ENCODE measurements at regions not wholly inside any gene's neighbourhood (a gene's known extent, or its start where the extent isn't known, plus 50 kb on each side); places are given as distances from the start of the nearest gene placed in this dataset.

GRCh38 chr12:70096759-70097410 is 146.3 kb upstream of the CNOT2 start:
- Histone ChIP-seq H3K4me3 (ENCODE audit: low read depth in 1 of 2, low read length in 1 of 2) (no peak overlapping the region), H3K9me3 (no peaks in the 10 kb centered on the region), H3K27me3 (no peaks in the 10 kb centered on the region), H3K27ac (no peak overlapping the region), H3K36me3 (no peaks in the 10 kb centered on the region), H3K4me1 (ENCODE audit: control insufficient read depth in 1 of 2, insufficient read depth in 1 of 2, low read depth in 1 of 2, low read length in 1 of 2) (no peaks in the 10 kb centered on the region)
- TF ChIP-seq CTCF (IDR thresholded peaks at IDR 0.05) = no peak

GRCh38 chr12:70101064-70101463 is 142.2 kb upstream of the CNOT2 start:
- Histone ChIP-seq H3K27me3 (no peaks in the 10 kb centered on the region), H3K9me3 (no peaks in the 10 kb centered on the region), H3K27ac (no peak overlapping the region), H3K36me3 (no peaks in the 10 kb centered on the region), H3K4me3 (ENCODE audit: low read depth in 1 of 2, low read length in 1 of 2) (no peak overlapping the region), H3K4me1 (ENCODE audit: control insufficient read depth in 1 of 2, insufficient read depth in 1 of 2, low read depth in 1 of 2, low read length in 1 of 2) (no peaks in the 10 kb centered on the region)
- no peak for TF ChIP-seq CTCF (IDR thresholded peaks at IDR 0.05)

- H3K9me3 ChIP-seq = peaks cover 6% of the 10 kb centered on the region
- no peaks in the 10 kb centered on the region for H3K4me1 ChIP-seq (ENCODE audit: control insufficient read depth in 1 of 2, insufficient read depth in 1 of 2, low read depth in 1 of 2, low read length in 1 of 2)
- no peak overlapping the region for H3K27ac ChIP-seq
- no peak for TF ChIP-seq CTCF (IDR thresholded peaks at IDR 0.05)
- no peaks in the 10 kb centered on the region for H3K36me3 ChIP-seq
- H3K4me3 ChIP-seq (ENCODE audit: low read depth in 1 of 2, low read length in 1 of 2) = no peak overlapping the region
- H3K27me3 ChIP-seq = no peaks in the 10 kb centered on the region
Observed at GRCh38 chr12:70106347-70106746, 136.9 kb upstream of the CNOT2 start.

- H3K4me1 ChIP-seq (ENCODE audit: control insufficient read depth in 1 of 2, insufficient read depth in 1 of 2, low read depth in 1 of 2, low read length in 1 of 2) = no peaks in the 10 kb centered on the region
- H3K27me3 ChIP-seq = no peaks in the 10 kb centered on the region
- TF ChIP-seq CTCF (IDR thresholded peaks at IDR 0.05) = no peak
- no peak overlapping the region for H3K27ac ChIP-seq
- no peaks in the 10 kb centered on the region for H3K36me3 ChIP-seq
- H3K9me3 ChIP-seq = peaks cover 6% of the 10 kb centered on the region
- no peak overlapping the region for H3K4me3 ChIP-seq (ENCODE audit: low read depth in 1 of 2, low read length in 1 of 2)
Observed at GRCh38 chr12:70110085-70110484, 133.1 kb upstream of the CNOT2 start.

- Histone ChIP-seq H3K27me3 (no peaks in the 10 kb centered on the region), H3K36me3 (no peaks in the 10 kb centered on the region), H3K4me3 (ENCODE audit: low read depth in 1 of 2, low read length in 1 of 2) (no peak overlapping the region), H3K27ac (no peak overlapping the region), H3K9me3 (no peaks in the 10 kb centered on the region), H3K4me1 (ENCODE audit: control insufficient read depth in 1 of 2, insufficient read depth in 1 of 2, low read depth in 1 of 2, low read length in 1 of 2) (no peaks in the 10 kb centered on the region)
- TF ChIP-seq CTCF (IDR thresholded peaks at IDR 0.05) = no peak
Observed at GRCh38 chr12:70117670-70118069, 125.6 kb upstream of the CNOT2 start.

All from neutrophil (primary cell).